ENCODE measurements at regions not wholly inside any gene's neighbourhood (a gene's known extent, or its start where the extent isn't known, plus 50 kb on each side); places are given as distances from the start of the nearest gene placed in this dataset.

DNA sequence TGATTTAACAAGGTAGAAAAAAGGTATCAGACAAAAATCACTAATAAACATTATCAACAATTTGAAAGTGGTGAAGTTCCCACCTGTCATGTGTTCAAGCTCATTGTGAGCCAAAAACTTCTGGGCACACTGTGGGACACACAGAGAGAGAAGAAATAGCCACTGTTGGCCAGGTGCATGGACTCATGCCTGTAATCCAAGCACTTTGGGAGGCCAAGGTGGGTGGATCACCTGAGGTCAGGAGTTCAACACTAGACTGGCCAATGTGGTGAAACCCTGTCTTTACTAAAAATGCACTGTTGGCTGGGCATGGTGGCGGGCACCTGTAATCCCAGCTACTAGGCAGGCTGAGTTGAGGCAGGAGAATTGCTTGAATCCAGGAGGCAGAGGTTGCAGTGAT, 167.4 kb downstream of the TOX3 start:
- Histone ChIP-seq H3K27ac (ENCODE audit: low read length) (no peak overlapping the region), H3K36me3 (ENCODE audit: control insufficient read depth, insufficient read depth, low read length) (no peaks in the 10 kb centered on the region), H3K4me1 (ENCODE audit: control insufficient read depth, insufficient read depth, low read length) (no peaks in the 10 kb centered on the region), H3K27me3 (ENCODE audit: control insufficient read depth, insufficient read depth, low read length) (no peaks in the 10 kb centered on the region), H3K4me3 (ENCODE audit: low read length) (no peak overlapping the region), H3K9me3 (ENCODE audit: control insufficient read depth, insufficient read depth, low read length) (no peaks in the 10 kb centered on the region)
- no peak for ATAC-seq
- TF ChIP-seq, protein P1, sequence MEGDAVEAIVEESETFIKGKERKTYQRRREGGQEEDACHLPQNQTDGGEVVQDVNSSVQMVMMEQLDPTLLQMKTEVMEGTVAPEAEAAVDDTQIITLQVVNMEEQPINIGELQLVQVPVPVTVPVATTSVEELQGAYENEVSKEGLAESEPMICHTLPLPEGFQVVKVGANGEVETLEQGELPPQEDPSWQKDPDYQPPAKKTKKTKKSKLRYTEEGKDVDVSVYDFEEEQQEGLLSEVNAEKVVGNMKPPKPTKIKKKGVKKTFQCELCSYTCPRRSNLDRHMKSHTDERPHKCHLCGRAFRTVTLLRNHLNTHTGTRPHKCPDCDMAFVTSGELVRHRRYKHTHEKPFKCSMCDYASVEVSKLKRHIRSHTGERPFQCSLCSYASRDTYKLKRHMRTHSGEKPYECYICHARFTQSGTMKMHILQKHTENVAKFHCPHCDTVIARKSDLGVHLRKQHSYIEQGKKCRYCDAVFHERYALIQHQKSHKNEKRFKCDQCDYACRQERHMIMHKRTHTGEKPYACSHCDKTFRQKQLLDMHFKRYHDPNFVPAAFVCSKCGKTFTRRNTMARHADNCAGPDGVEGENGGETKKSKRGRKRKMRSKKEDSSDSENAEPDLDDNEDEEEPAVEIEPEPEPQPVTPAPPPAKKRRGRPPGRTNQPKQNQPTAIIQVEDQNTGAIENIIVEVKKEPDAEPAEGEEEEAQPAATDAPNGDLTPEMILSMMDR (IDR thresholded peaks at IDR 0.05), result no peak
- Mint-ChIP-seq H3K4me1 (no peaks in the 10 kb centered on the region), H3K27ac (no peak overlapping the region), H3K27me3 (ENCODE audit: low read depth in 2 of 2) (no peaks in the 10 kb centered on the region), H3K9me3 (peaks cover 12 to 17% of the 10 kb centered on the region in 2 donors), H3K36me3 (peaks cover 6% of the 10 kb centered on the region), H3K4me3 (no peak overlapping the region)
- 82% methylated on average over 1 of the region's 1 CpG for WGBS (ENCODE audit: insufficient coverage)
- intact Hi-C loops (cut with micrococcal nuclease), result no loop called here
- no peak for DNase-seq

DNA sequence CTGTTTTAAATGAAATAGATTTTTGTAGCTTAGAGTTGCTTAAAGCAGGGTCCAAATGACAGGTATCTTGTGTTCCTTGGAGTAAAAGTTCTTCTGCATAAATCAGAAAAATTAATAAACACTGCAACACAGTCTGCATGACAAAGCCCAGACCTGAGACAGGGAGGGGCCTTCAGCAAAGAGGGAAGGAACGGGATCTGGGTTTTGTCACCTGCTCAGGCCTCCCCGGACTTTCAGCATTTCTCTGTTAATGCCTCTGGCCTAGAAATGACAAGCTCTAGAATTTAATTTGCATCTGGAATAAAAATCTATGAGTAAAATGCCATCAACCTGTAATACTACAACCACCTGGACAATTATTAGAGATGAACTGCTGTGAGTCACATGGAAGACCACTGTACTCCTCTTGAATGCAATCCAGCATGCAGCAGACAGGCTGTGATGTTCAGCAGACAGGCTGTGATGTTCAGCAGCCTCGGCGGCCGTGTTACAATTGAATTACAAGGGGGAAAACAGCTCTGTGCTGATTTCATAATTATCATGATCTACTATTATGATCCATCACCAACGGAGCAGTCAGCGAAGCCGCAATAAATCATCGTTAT, 170.2 kb downstream of the TOX3 start:
- Mint-ChIP-seq H3K4me1 (no peaks in the 10 kb centered on the region), H3K4me3 (no peak overlapping the region), H3K27me3 (ENCODE audit: low read depth in 2 of 2) (no peaks in the 10 kb centered on the region), H3K9me3 (peaks cover 9 to 10% of the 10 kb centered on the region in 2 donors), H3K27ac (no peak overlapping the region), H3K36me3 (peaks cover 6% of the 10 kb centered on the region)
- Histone ChIP-seq H3K4me1 (ENCODE audit: control insufficient read depth, insufficient read depth, low read length) (no peaks in the 10 kb centered on the region), H3K27me3 (ENCODE audit: control insufficient read depth, insufficient read depth, low read length) (no peaks in the 10 kb centered on the region), H3K27ac (ENCODE audit: low read length) (no peak overlapping the region), H3K4me3 (ENCODE audit: low read length) (no peak overlapping the region), H3K9me3 (ENCODE audit: control insufficient read depth, insufficient read depth, low read length) (no peaks in the 10 kb centered on the region), H3K36me3 (ENCODE audit: control insufficient read depth, insufficient read depth, low read length) (no peaks in the 10 kb centered on the region)
- DNase-seq (no peak), ATAC-seq (no peak)
- TF ChIP-seq, protein P1 (IDR thresholded peaks at IDR 0.05), result no peak
- WGBS (ENCODE audit: insufficient coverage), result 85% methylated on average over 9 of the region's 9 CpGs
- intact Hi-C loops (cut with micrococcal nuclease), result no loop called here

DNA sequence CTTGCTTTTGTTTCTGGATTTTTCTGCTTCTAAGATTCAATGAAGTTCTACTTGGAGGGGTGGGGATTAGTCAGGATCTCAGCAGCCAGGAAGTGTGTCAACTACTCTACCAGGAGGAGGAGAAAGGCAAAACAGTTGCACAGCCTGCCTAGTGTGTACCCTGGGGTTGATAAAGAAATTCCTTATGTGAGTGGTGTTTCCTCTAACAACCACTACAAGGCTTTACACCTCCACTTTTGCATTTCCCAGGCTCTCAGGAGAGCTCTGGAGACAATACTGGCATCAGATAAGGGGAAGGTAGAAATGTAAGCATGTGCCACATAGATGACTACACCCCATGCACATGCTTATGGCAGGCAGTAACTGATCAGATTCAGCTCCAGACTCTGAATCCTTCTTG, 174.6 kb downstream of the TOX3 start:
- intact Hi-C loops (cut with micrococcal nuclease), result no loop called here
- H3K4me3 Mint-ChIP-seq, result no peak overlapping the region

More for the DNA sequence above, 174.6 kb downstream of the TOX3 start:
- no peaks in the 10 kb centered on the region for H3K4me1 ChIP-seq (ENCODE audit: control insufficient read depth, insufficient read depth, low read length)
- no peak for ATAC-seq
- H3K27me3 ChIP-seq (ENCODE audit: control insufficient read depth, insufficient read depth, low read length), result no peaks in the 10 kb centered on the region
- DNase-seq, result no peak
- H3K27ac ChIP-seq (ENCODE audit: low read length), result no peak overlapping the region
- no peaks in the 10 kb centered on the region for H3K9me3 ChIP-seq (ENCODE audit: control insufficient read depth, insufficient read depth, low read length)
- H3K36me3 Mint-ChIP-seq, result peaks cover 6% of the 10 kb centered on the region
- H3K4me3 ChIP-seq (ENCODE audit: low read length), result no peak overlapping the region
- peaks cover 6 to 8% of the 10 kb centered on the region in 2 donors for H3K9me3 Mint-ChIP-seq
- no peaks in the 10 kb centered on the region for H3K36me3 ChIP-seq (ENCODE audit: control insufficient read depth, insufficient read depth, low read length)
- TF ChIP-seq, protein P1 (IDR thresholded peaks at IDR 0.05), result no peak
- H3K27me3 Mint-ChIP-seq (ENCODE audit: low read depth in 2 of 2), result no peaks in the 10 kb centered on the region
- H3K27ac Mint-ChIP-seq, result no peak overlapping the region
- H3K4me1 Mint-ChIP-seq, result no peaks in the 10 kb centered on the region
